Lower lobe of right lung (tissue), 2 donors: ENCODE measurements at regions not wholly inside any gene's neighbourhood (a gene's known extent, or its start where the extent isn't known, plus 50 kb on each side); places are given as distances from the start of the nearest gene placed in this dataset.

ENCODE experiments used
- ATAC-seq, 2 donors: fragments of 200-7000 bp; cut with Tn5 transposase; one replicate each; pipeline ENCODE4 v1.9.1; 2020 to 2022; ENCODE audit warnings: mild to moderate bottlenecking in 2 of 2, moderate library complexity in 2 of 2
- DNase-seq: peaks from one replicate; pipeline ENCODE4 v3.0.0-alpha.2; 2020
- H3K27ac ChIP-seq: fragments of 200-600 bp; one replicate; pipeline ENCODE4 v1.8.0; 2022
- H3K27me3 ChIP-seq: fragments of 200-600 bp; one replicate; pipeline ENCODE4 v1.8.0; 2022; ENCODE audit warnings: low read depth
- H3K36me3 ChIP-seq: fragments of 200-600 bp; one replicate; pipeline ENCODE4 v1.8.0; 2022; ENCODE audit warnings: mild to moderate bottlenecking
- H3K4me1 ChIP-seq: fragments of 200-600 bp; one replicate; pipeline ENCODE4 v1.8.0; 2022
- H3K4me3 ChIP-seq: fragments of 200-600 bp; one replicate; pipeline ENCODE4 v1.8.0; 2022; ENCODE audit warnings: mild to moderate bottlenecking
- H3K9me3 ChIP-seq: fragments of 200-600 bp; one replicate; pipeline ENCODE4 v1.8.0; 2022
- CTCF ChIP-seq: fragments of 200-600 bp; IDR thresholded peaks from one replicate; pipeline ENCODE4 v1.8.0; 2022; ENCODE audit warnings: antibody characterized with exemption, mild to moderate bottlenecking
- intact Hi-C: fragments of 100-400 bp; cut with DNase I; formaldehyde crosslinking; loops from one replicate; pipeline ENCODE4 v1.11.0; 2022
- donor health status: DM: no; HTN: yes; CAD: no; lungs with severe emphysema.

GRCh38 chr5:108556441-108557145 lies 174.7 kb upstream of the FBXL17 start:
- TF ChIP-seq CTCF: no peak
- ATAC-seq: no peak
- intact Hi-C loops: no loop called here
- Histone ChIP-seq H3K4me3 (no peak overlapping the region), H3K27ac (no peak overlapping the region), H3K27me3 (no peaks in the 10 kb centered on the region), H3K36me3 (no peaks in the 10 kb centered on the region), H3K4me1 (no peaks in the 10 kb centered on the region), H3K9me3 (no peaks in the 10 kb centered on the region)
- DNase-seq: no peak

GRCh38 chr5:108548684-108549596 lies 167.0 kb upstream of the FBXL17 start:
- no peaks in the 10 kb centered on the region for H3K36me3 ChIP-seq
- DNase-seq (no peak), ATAC-seq (no peak)
- no peak overlapping the region for H3K27ac ChIP-seq
- no peak overlapping the region for H3K4me3 ChIP-seq
- TF ChIP-seq CTCF: no peak
- H3K27me3 ChIP-seq: no peaks in the 10 kb centered on the region
- intact Hi-C loops: no loop called here
- no peaks in the 10 kb centered on the region for H3K9me3 ChIP-seq
- H3K4me1 ChIP-seq: no peaks in the 10 kb centered on the region

GRCh38 chr5:108546939-108547338 lies 165.0 kb upstream of the FBXL17 start:
- Histone ChIP-seq H3K27ac (no peak overlapping the region), H3K9me3 (no peaks in the 10 kb centered on the region), H3K36me3 (no peaks in the 10 kb centered on the region), H3K27me3 (no peaks in the 10 kb centered on the region), H3K4me1 (no peaks in the 10 kb centered on the region), H3K4me3 (no peak overlapping the region)
- no peak for TF ChIP-seq CTCF
- intact Hi-C loops: no loop called here
- no peak for ATAC-seq
- DNase-seq: no peak

- no peaks in the 10 kb centered on the region for H3K9me3 ChIP-seq
- H3K27me3 ChIP-seq: no peaks in the 10 kb centered on the region
- H3K4me3 ChIP-seq: no peak overlapping the region
- DNase-seq: no peak
- TF ChIP-seq CTCF: no peak
- H3K36me3 ChIP-seq: no peaks in the 10 kb centered on the region
- no peak overlapping the region for H3K27ac ChIP-seq
- intact Hi-C loops: no loop called here
- H3K4me1 ChIP-seq: no peaks in the 10 kb centered on the region
- no peak for ATAC-seq
These were observed 163.4 kb upstream of the FBXL17 start for GRCh38 chr5:108545301-108545700.

- H3K4me3 ChIP-seq: no peak overlapping the region
- ATAC-seq: no peak
- no peak for TF ChIP-seq CTCF
These were observed 161.6 kb upstream of the FBXL17 start for GRCh38 chr5:108543486-108543885.

More at GRCh38 chr5:108543486-108543885, 161.6 kb upstream of the FBXL17 start:
- DNase-seq: no peak
- intact Hi-C loops: no loop called here
- Histone ChIP-seq H3K9me3 (no peaks in the 10 kb centered on the region), H3K27ac (no peak overlapping the region), H3K4me1 (no peaks in the 10 kb centered on the region), H3K27me3 (no peaks in the 10 kb centered on the region), H3K36me3 (no peaks in the 10 kb centered on the region)
